ENCODE measurements at regions not wholly inside any gene's neighbourhood (a gene's known extent, or its start where the extent isn't known, plus 50 kb on each side); places are given as distances from the start of the nearest gene placed in this dataset.
"Not testable (repeated sequence)": the region's sequence is repeated elsewhere in the genome, so short reads cannot be mapped to it uniquely, and the experiment has no call there.

DNA sequence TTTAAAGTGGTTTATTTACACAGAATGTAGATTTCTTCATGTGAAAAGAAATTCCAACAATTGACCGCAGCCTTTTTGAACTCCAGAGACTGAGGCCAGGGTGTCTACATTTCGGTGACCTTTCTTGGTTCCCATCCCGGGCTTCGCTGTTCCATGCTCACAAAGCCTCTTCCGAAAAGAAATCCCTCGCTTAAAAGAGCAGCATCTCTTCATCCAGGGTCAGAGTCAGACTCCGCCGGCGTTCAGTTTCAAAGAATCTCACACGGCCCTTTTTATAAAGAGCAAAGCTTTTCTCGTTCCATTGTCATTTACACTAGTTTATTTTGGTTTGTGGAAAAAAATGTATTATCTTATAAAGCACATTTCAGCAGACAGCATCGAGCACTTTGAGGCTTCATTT, 530.6 kb upstream of the B3GAT1 start:
- no peaks in the 10 kb centered on the region for H3K36me3 ChIP-seq (replicated peaks)
- peak; percentile 79 to 89 for DNase-seq (ENCODE audit: low spot score in 2 of 2)
- no peaks in the 10 kb centered on the region for H3K27me3 ChIP-seq (ENCODE audit: low read depth)
- H3K9me3 ChIP-seq: no peaks in the 10 kb centered on the region
- H3K4me3 ChIP-seq: no peak overlapping the region
- H3K4me1 ChIP-seq: peaks cover 22% of the 10 kb centered on the region
- in situ Hi-C loops (cut with MboI; ENCODE audit: low sequenced_read_pairs): no loop called here

DNA sequence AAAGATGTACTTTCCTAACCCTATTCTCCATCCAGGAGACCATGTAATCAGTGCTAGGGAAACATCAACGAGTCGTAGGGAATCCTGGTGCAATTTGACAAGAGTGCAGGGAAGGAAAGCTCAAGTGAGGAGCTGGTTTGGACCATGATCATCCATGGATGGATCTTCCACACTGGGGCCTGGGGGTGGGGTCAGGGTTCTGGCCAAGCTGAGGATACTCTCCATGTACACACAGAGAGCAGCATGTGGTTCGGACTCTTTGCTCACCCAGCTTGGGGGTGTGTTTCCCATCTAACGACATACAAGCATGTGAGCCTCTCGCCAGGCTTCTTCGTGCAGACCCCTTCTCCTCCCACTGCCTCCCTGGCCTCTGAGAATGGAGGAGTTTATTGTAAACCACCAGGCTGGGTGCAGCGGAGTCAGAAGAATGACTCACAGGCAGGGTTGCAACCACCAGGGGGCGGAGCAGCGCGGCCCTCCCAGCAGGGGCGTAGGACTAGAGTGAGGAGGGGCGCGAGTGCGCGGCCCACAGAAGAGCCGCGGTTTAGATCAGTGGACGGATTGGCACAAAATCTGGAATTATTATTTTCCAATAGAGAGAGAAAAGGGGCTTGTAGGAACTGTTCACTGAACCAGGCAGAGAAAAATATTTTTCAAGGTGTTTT, 530.0 kb upstream of the B3GAT1 start:
- H3K4me1 ChIP-seq: peaks cover 16% of the 10 kb centered on the region
- H3K9me3 ChIP-seq; H3K36me3 ChIP-seq (replicated peaks); in situ Hi-C loops (cut with MboI; ENCODE audit: low sequenced_read_pairs); H3K27me3 ChIP-seq (ENCODE audit: low read depth); H3K4me3 ChIP-seq: not testable (repeated sequence)
- peak; percentile 12 to 83 for DNase-seq (ENCODE audit: low spot score in 2 of 2)

DNA sequence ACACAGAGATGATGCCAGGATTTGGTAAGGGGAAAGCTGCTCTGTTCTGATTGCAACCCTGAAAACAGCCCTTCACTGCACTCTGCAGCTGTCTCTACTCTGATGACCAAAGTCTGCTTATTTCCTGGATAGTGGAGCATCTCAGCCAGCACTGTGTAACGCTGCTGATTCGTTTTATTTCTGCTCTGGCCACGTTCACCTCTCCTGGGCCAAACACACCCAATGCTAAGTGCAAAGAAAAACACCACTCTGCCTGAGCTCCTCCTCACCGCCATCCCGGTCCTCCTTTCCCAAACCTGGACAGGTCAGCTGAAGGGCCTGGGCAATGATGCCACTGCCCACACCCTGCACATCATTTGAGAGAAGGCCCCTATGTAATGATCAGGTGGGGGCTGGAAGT, 529.3 kb upstream of the B3GAT1 start:
- in situ Hi-C loops (cut with MboI; ENCODE audit: low sequenced_read_pairs): no loop called here
- DNase-seq (ENCODE audit: low spot score in 2 of 2): no peak
- H3K27me3 ChIP-seq (ENCODE audit: low read depth): peaks cover under 1% of the 10 kb centered on the region; the same call in 1 of the 2 replicates
- peaks cover 11% of the 10 kb centered on the region for H3K4me1 ChIP-seq
- H3K36me3 ChIP-seq (replicated peaks): no peaks in the 10 kb centered on the region
- H3K4me3 ChIP-seq: no peak overlapping the region
- H3K9me3 ChIP-seq: no peaks in the 10 kb centered on the region

DNA sequence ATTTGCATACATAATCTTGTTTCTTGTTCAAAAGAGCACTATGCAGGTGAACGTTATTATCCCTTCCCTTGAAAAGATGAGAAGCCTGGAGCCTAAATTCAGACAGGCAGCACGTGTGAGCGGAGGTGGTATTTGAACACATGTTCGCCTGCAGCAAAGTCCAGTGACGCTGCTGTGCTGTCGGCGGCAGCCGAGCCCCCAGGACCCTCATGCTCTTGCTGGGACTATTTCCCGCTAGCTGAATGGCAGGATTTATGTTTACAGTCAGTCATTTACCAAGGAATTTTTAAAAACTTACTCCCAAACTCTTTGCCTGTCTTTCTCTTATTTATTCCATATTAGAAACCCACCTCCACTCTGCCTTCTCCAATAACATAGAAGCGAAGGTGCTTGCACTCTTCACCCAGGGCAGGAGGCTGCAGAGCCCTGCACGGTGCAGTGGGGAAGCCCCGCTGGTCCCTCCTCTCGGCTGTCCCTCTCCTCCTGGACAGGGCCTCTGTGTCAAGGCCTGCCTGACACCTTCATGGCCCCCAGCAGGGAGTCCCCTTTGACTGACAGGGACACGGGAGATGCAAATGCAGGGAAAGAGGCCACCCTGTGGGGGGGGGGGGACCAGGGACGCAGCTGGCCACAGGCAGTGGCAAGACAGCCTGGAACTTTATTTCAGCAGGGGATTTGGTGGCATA, 528.5 kb upstream of the B3GAT1 start:
- in situ Hi-C loops (cut with MboI; ENCODE audit: low sequenced_read_pairs): no loop called here
- Histone ChIP-seq H3K36me3 (replicated peaks) (no peaks in the 10 kb centered on the region), H3K27me3 (ENCODE audit: low read depth) (peaks cover 3% of the 10 kb centered on the region; the same call in 1 of the 2 replicates), H3K9me3 (no peaks in the 10 kb centered on the region), H3K4me3 (no peak overlapping the region), H3K4me1 (peaks cover 11% of the 10 kb centered on the region)
- no peak for DNase-seq (ENCODE audit: low spot score in 2 of 2)

DNA sequence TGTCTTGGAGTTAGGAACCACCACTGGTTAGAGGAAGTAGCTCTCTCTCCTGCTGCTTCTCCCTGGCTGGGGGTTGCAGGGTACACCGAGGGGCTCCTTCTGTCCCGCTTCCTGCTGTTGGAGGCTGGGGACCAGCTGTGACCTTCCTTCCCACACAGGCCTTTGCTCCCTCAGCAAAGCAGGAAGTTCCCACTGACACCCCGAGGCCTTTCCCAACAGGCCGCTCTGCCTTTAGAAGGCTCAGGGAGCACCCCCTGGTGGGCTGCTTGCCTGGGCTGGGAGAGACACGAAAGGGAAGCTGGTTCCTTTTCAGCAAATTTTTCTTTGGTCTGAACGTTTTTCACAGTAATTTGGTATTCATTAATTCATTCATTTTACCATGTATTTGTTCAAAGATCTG, 527.9 kb upstream of the B3GAT1 start:
- Histone ChIP-seq H3K4me3 (no peak overlapping the region), H3K27me3 (ENCODE audit: low read depth) (peaks cover 3% of the 10 kb centered on the region; the same call in 1 of the 2 replicates), H3K4me1 (peaks cover 11% of the 10 kb centered on the region), H3K36me3 (replicated peaks) (no peaks in the 10 kb centered on the region), H3K9me3 (no peaks in the 10 kb centered on the region)
- DNase-seq (ENCODE audit: low spot score in 2 of 2): peak in 1 of 2 experiments; percentile 28
- in situ Hi-C loops (cut with MboI; ENCODE audit: low sequenced_read_pairs): no loop called here

DNA sequence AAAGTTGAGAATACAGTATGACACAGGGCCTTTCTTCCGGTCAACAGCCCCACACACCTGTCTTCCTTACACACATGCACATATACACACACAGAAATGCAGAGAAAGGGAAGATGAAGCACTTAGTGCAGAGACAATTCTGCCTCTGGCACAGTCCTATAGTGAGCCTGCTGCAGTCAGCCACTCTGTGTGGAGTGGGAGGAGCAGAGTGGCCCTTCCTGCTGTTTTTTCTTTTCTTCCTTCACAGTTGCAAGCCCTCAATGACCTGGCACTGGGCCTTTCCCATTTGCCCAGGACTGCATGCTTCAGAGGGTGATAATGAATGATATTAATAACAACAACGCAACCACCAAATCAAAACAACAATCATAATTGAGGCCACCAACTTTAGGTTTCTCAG, 527.0 kb upstream of the B3GAT1 start:
- Histone ChIP-seq H3K9me3 (no peaks in the 10 kb centered on the region), H3K27me3 (ENCODE audit: low read depth) (peaks cover 3% of the 10 kb centered on the region; the same call in 1 of the 2 replicates), H3K4me3 (no peak overlapping the region), H3K4me1 (peaks cover 11% of the 10 kb centered on the region), H3K36me3 (replicated peaks) (no peaks in the 10 kb centered on the region)
- no peak for DNase-seq (ENCODE audit: low spot score in 2 of 2)
- in situ Hi-C loops (cut with MboI; ENCODE audit: low sequenced_read_pairs): no loop called here

DNA sequence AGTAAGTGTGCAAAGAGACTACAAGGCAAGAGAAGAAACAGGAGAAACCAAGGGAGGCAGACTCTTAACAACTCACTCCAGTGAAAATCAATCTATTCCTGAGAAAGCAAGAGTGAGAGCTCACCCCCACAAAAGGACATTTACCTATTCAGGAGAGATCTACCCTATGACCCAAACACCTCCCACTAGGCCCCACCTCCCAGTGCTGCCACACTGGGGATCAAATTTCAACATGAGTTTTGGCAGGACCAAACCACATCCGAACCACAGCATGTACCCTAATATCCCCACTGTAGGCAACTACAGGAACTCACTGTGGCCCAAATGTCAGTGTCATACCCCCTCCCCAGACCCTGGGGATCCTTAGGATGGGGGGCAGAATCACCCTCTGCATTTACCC, 526.2 kb upstream of the B3GAT1 start:
- Histone ChIP-seq H3K27me3 (ENCODE audit: low read depth) (peaks cover 3% of the 10 kb centered on the region; the same call in 1 of the 2 replicates), H3K36me3 (replicated peaks) (no peaks in the 10 kb centered on the region), H3K9me3 (no peaks in the 10 kb centered on the region), H3K4me3 (no peak overlapping the region), H3K4me1 (peaks cover 8% of the 10 kb centered on the region)
- no peak for DNase-seq (ENCODE audit: low spot score in 2 of 2)
- in situ Hi-C loops (cut with MboI; ENCODE audit: low sequenced_read_pairs): no loop called here

DNA sequence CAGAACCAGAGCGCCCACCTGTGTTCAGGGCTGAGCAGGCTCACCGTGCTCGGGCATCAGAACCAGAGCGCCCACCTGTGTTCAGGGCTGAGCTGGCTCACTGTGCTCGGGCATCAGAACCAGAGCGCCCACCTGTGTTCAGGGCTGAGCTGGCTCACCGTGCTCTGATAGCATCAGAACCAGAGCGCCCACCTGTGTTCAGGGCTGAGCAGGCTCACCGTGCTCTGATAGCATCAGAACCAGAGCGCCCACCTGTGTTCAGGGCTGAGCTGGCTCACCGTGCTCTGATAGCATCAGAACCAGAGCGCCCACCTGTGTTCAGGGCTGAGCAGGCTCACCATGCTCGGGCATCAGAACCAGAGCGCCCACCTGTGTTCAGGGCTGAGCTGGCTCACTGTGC, 525.2 kb upstream of the B3GAT1 start:
- H3K9me3 ChIP-seq; in situ Hi-C loops (cut with MboI; ENCODE audit: low sequenced_read_pairs); H3K4me1 ChIP-seq; H3K36me3 ChIP-seq (replicated peaks); H3K4me3 ChIP-seq; H3K27me3 ChIP-seq (ENCODE audit: low read depth); DNase-seq (ENCODE audit: low spot score in 2 of 2): not testable (repeated sequence)

DNA sequence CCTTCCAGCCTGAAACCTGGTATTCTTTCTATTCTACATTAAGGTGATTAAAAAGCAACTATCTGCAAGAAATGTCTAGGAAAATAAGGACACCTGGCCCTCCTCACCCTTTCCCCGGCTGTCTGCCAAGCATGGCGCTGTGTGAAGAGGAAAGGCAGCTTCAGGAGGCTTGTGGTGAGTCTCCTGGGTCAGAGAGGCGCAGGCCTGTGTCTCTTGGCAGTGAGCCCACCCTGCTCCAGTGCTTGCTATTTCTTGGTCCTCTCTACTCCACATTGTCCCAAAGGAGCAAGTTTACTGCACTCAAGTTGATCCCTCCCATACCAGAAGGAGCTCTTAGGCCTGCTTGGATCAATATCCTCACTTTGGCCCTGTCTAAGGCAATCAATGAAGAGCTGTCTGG, 520.7 kb upstream of the B3GAT1 start:
- peaks cover 3% of the 10 kb centered on the region; the same call in 1 of the 2 replicates for H3K27me3 ChIP-seq (ENCODE audit: low read depth)
- no peaks in the 10 kb centered on the region for H3K4me1 ChIP-seq
- H3K36me3 ChIP-seq (replicated peaks): no peaks in the 10 kb centered on the region
- no peak for DNase-seq (ENCODE audit: low spot score in 2 of 2)
- in situ Hi-C loops (cut with MboI; ENCODE audit: low sequenced_read_pairs): no loop called here
- no peak overlapping the region for H3K4me3 ChIP-seq
- no peaks in the 10 kb centered on the region for H3K9me3 ChIP-seq

DNA sequence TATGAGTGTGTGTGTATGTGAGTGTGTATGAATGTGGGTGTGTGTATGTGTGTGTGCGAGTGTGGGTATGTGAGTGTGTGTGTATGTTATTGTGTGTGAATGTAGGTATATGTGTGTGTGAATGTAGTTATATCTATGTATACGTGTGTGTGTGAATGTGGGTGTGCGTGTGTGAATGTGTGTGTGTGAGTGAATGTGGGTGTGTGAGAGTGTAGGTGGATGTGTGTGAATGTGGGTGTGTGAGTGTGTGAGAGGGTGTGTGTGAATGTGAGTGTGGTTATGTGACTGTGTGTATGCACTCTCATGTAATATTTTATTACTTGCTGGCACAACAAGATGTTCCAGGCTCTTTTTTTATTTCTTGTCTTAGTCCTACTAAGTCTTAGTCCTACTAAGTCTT, 513.4 kb upstream of the B3GAT1 start:
- H3K4me1 ChIP-seq: no peaks in the 10 kb centered on the region
- no peak overlapping the region for H3K4me3 ChIP-seq
- DNase-seq (ENCODE audit: low spot score in 2 of 2): no peak
- no peaks in the 10 kb centered on the region for H3K36me3 ChIP-seq (replicated peaks)
- in situ Hi-C loops (cut with MboI; ENCODE audit: low sequenced_read_pairs): no loop called here
- no peaks in the 10 kb centered on the region; the same call in none of the 2 replicates for H3K27me3 ChIP-seq (ENCODE audit: low read depth)
- H3K9me3 ChIP-seq: no peaks in the 10 kb centered on the region

DNA sequence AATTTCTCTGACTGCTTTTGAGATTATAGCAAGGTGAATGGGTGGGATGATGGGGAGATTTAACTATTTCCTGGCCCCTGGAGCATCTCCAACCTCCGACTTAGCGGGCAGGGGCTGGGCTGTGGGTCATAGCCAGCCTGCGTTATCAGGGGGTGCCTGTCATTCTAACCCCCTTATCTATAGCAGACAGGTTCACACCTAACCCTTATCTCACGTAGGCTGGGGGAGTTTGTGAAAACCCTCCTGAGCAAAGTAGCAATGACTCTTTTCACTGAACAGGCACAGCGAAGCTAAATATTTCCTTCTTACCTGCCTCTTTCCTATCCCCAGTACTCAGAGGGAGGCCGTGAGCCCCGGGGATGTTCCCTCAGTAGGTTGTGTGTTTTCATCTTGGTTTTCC, 511.4 kb upstream of the B3GAT1 start:
- H3K4me1 ChIP-seq: no peaks in the 10 kb centered on the region
- no peaks in the 10 kb centered on the region for H3K36me3 ChIP-seq (replicated peaks)
- in situ Hi-C loops (cut with MboI; ENCODE audit: low sequenced_read_pairs): no loop called here
- no peaks in the 10 kb centered on the region for H3K9me3 ChIP-seq
- no peak overlapping the region for H3K4me3 ChIP-seq
- DNase-seq (ENCODE audit: low spot score in 2 of 2): no peak
- peaks cover 3% of the 10 kb centered on the region for H3K27me3 ChIP-seq (ENCODE audit: low read depth)

DNA sequence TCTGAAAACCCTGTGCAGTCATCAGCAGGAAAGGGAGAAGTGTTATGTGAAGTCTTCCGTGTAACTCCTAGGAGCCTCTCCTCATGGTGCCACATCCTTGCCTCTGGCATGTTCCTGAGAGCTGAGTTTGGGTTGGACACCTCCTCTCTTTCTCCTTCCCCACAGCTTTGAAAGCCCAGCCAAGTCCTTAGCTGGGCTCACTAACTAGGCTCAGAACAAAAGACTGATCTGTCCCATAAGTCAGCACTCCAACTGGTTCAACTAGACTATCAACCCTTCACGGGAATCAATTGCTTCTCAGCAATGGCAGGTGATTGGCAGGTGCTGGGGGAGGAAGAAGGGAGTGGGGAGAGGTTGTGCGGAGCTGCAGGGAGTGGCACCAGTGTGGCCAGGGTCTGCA, 509.9 kb upstream of the B3GAT1 start:
- Histone ChIP-seq H3K9me3 (no peaks in the 10 kb centered on the region), H3K4me3 (no peak overlapping the region), H3K4me1 (no peaks in the 10 kb centered on the region), H3K36me3 (replicated peaks) (no peaks in the 10 kb centered on the region), H3K27me3 (ENCODE audit: low read depth) (peaks cover 3% of the 10 kb centered on the region)
- DNase-seq (ENCODE audit: low spot score in 2 of 2): no peak
- in situ Hi-C loops (cut with MboI; ENCODE audit: low sequenced_read_pairs): no loop called here

DNA sequence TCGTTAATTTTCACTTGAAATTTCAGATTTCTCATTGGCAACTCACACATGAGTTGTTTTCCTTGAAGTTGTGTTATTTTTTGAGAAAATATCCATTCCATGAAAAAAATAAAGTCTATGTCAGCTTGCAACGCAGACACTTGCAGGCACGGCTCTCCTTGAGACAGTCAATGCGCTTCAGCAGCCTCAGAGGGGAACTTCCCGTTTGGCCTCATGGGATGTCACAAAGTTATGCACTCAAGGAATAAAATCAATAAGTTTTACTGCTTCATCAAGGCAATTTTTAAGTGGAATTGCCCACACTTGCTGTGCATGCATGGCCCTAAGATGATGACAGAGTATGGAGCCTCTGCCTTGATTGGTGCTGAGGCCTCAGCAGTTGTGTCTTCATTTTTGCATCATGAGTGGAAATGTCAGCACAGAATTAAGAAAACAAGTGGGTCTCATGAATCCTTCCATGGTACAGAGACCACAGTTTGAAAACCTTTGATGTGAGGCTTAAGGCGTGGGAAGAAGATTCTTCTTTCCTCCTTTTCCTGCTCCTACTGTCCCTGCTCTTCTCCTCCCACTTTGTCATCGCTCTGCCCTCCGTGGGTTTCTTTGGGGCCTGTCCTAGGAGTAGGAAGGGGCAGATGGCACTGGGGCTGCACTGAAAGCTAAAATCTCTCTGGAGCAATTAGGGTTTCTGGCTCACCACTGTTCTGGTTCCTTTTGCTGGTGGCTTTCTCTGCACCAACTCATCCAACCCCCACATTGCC, 509.0 kb upstream of the B3GAT1 start:
- Histone ChIP-seq H3K27me3 (ENCODE audit: low read depth) (peaks cover 3% of the 10 kb centered on the region), H3K4me3 (no peak overlapping the region), H3K36me3 (replicated peaks) (no peaks in the 10 kb centered on the region), H3K9me3 (no peaks in the 10 kb centered on the region), H3K4me1 (no peaks in the 10 kb centered on the region)
- DNase-seq (ENCODE audit: low spot score in 2 of 2): no peak
- in situ Hi-C loops (cut with MboI; ENCODE audit: low sequenced_read_pairs): no loop called here
